Cardiac muscle cell (in vitro differentiated cells and primary cell): ENCODE measurements at regions not wholly inside any gene's neighbourhood (a gene's known extent, or its start where the extent isn't known, plus 50 kb on each side); places are given as distances from the start of the nearest gene placed in this dataset.

ENCODE experiments used
- DNase-seq, 2 donors: peaks; one replicate each; pipeline versions ENCODE4 v3.0.0 to v3.0.0-alpha.2; 2010 to 2017; ENCODE audit warnings: low read depth in 1 of 2, low spot score in 1 of 2
- H3K27ac ChIP-seq: fragments of 200-600 bp; sonication (generic); 2 replicates; pipeline ENCODE4 v1.5.1; 2016
- H3K27me3 ChIP-seq: fragments of 200-600 bp; sonication (generic); 2 replicates; pipeline ENCODE4 v1.6.0; 2016; ENCODE audit warnings: control low read depth
- H3K36me3 ChIP-seq: fragments of 200-600 bp; sonication (generic); 2 replicates; pipeline ENCODE4 v1.5.1; 2016; ENCODE audit warnings: control low read depth
- H3K4me1 ChIP-seq: fragments of 200-600 bp; sonication (generic); 2 replicates; pipeline ENCODE4 v1.8.1; 2017; ENCODE audit warnings: low read depth, mild to moderate bottlenecking, mixed run types
- H3K4me3 ChIP-seq: fragments of 200-600 bp; sonication (generic); 2 replicates; pipeline ENCODE4 v1.5.1; 2016; ENCODE audit warnings: mild to moderate bottlenecking
- H3K9me3 ChIP-seq: fragments of 200-600 bp; sonication (generic); 2 replicates; pipeline ENCODE4 v1.5.1; 2017; ENCODE audit warnings: low read depth, mild to moderate bottlenecking, control low read depth
- TF ChIP-seq, protein P1 (sequence below): IDR thresholded peaks from 2 replicates; pipeline ENCODE4 v1.5.1; 2012; ENCODE audit warnings: low read depth, mild to moderate bottlenecking, low read length

DNA sequence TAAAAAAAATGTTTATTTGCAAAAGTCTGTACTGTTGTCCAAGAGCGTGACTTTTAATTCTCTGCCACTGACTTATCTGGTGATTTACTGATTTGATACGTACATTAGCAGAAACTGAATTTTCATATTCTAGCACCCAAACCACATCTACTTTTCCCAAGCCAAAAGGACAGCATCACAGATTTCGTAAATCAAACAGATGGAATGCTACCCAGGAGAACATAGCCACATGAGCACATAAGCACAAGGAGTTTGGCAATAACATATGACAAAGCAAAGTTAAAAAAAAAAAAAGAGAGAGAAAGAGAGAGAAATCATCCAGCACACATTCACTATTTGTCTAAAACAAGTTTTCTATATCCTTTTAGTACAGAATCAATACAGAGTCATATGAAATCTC is 83.7 kb downstream of the HINT1 start:
- TF ChIP-seq, protein P1, sequence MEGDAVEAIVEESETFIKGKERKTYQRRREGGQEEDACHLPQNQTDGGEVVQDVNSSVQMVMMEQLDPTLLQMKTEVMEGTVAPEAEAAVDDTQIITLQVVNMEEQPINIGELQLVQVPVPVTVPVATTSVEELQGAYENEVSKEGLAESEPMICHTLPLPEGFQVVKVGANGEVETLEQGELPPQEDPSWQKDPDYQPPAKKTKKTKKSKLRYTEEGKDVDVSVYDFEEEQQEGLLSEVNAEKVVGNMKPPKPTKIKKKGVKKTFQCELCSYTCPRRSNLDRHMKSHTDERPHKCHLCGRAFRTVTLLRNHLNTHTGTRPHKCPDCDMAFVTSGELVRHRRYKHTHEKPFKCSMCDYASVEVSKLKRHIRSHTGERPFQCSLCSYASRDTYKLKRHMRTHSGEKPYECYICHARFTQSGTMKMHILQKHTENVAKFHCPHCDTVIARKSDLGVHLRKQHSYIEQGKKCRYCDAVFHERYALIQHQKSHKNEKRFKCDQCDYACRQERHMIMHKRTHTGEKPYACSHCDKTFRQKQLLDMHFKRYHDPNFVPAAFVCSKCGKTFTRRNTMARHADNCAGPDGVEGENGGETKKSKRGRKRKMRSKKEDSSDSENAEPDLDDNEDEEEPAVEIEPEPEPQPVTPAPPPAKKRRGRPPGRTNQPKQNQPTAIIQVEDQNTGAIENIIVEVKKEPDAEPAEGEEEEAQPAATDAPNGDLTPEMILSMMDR, result no peak
- peak in 1 of 2 donors; percentile 56 for DNase-seq
- no peaks in the 10 kb centered on the region for H3K9me3 ChIP-seq
- no peaks in the 10 kb centered on the region for H3K4me1 ChIP-seq
- no peaks in the 10 kb centered on the region for H3K36me3 ChIP-seq
- H3K4me3 ChIP-seq, result no peak overlapping the region
- no peak overlapping the region for H3K27ac ChIP-seq
- no peaks in the 10 kb centered on the region for H3K27me3 ChIP-seq

DNA sequence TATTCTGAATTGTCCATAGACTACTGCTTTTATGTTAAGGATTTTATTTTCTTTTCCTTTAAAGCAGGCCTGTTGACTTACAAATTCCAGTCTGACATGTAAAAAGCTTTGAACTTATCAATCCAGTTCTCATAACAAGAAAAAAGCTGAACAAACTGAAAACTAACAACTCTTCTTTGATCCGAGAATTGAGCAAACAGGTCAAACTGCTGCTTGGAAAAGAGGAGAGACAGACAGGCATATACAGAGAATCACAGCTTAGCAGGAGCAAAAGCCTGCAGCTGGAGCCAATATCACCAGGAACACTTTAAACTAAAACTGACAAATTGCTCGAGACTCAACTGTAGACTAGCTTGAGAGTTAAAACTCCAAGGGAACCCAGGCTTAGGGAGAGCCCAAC is 85.8 kb downstream of the HINT1 start:
- Histone ChIP-seq H3K27me3 (no peaks in the 10 kb centered on the region), H3K4me3 (no peak overlapping the region), H3K36me3 (no peaks in the 10 kb centered on the region), H3K27ac (no peak overlapping the region), H3K9me3 (no peaks in the 10 kb centered on the region), H3K4me1 (no peaks in the 10 kb centered on the region)
- TF ChIP-seq, protein P1, result no peak
- DNase-seq, result no peak

DNA sequence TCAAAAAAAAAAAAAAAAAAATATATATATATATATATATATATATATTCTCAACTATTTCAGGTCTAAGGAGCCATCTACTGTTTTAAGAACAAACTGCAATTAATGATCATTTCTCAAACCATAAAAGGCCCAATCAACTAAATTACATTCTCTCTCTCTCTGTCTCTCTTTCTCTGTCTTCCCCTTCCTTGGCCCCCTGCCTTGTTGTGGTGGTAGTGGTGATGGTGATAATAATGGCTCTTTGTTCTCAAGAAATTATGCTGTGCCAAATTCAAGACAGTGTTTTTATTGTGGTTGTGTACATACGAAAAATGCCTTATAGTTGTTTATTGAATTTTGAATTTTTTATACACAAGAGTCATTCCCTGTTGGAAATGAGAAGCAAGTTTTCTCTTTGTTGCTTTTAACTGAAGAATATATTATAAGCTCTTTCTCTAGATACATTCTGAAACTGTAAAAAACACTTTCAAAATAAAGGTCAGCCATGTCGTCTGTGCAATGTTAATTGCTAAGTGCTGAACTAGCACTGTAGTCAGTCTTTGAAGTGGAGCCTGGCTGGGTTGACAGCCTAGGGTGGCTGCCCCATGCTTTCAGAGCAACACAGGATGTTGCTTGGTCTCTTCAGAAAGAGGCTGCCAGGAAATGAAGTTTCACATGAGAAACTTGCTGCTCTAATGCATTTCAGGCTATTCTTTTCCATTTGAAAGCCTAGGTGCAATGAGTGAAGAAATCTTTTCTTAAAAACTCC is 96.0 kb downstream of the HINT1 start:
- Histone ChIP-seq H3K27me3 (no peaks in the 10 kb centered on the region), H3K36me3 (no peaks in the 10 kb centered on the region), H3K27ac (no peak overlapping the region), H3K9me3 (no peaks in the 10 kb centered on the region), H3K4me3 (no peak overlapping the region), H3K4me1 (no peaks in the 10 kb centered on the region)
- peak; percentile 6 to 55 for DNase-seq
- TF ChIP-seq, protein P1, result no peak

DNA sequence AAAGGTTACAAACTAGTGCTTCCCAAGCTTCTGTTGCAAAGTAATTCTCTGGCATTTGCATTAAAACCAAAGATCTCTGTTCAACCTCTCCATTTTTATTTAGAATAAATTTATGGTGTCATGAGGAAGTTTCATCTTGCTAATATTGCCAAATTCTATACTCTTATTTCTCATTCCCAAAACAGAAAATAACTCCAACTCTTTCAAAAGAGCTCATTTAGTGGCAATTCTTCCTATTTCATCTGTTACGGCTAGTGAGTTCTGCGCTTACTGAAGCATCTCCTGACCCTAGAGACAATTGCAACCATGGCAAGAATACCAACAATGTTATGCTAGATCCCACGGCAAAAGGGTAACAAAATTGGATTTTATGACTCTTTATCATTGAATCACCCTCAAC is 97.0 kb downstream of the HINT1 start:
- Histone ChIP-seq H3K36me3 (no peaks in the 10 kb centered on the region), H3K4me1 (no peaks in the 10 kb centered on the region), H3K27ac (no peak overlapping the region), H3K9me3 (no peaks in the 10 kb centered on the region), H3K27me3 (no peaks in the 10 kb centered on the region), H3K4me3 (no peak overlapping the region)
- TF ChIP-seq, protein P1, result no peak
- no peak for DNase-seq

DNA sequence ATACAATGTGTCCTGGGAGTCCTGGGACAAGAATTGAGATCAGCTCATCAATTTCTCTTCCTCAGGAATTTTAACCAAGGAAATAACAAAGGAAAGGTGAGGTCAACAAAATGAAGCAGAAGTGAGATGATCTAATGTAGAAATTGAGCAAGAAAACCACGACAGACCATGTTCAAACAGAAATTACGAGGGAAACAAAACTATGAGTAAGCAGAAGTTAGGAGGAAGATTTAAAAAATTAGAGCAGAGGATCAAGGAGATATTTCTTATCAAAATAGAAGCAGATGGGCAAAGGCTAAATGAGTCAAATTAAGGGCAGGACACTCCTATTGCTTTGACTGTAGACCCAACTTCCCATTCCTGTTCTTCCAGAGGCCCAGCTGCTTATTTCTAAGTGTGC is 97.4 kb downstream of the HINT1 start:
- no peaks in the 10 kb centered on the region for H3K4me1 ChIP-seq
- no peaks in the 10 kb centered on the region for H3K27me3 ChIP-seq
- TF ChIP-seq, protein P1, result no peak
- no peak overlapping the region for H3K4me3 ChIP-seq
- H3K27ac ChIP-seq, result no peak overlapping the region
- DNase-seq, result no peak
- H3K9me3 ChIP-seq, result no peaks in the 10 kb centered on the region
- no peaks in the 10 kb centered on the region for H3K36me3 ChIP-seq
